ENCODE measurements at regions not wholly inside any gene's neighbourhood (a gene's known extent, or its start where the extent isn't known, plus 50 kb on each side); places are given as distances from the start of the nearest gene placed in this dataset.

GRCh38 chr9:7388755-7389154 is 410.8 kb downstream of the DMAC1 start:
- DNase-seq: no peak

GRCh38 chr9:7387840-7388239 is 411.7 kb downstream of the DMAC1 start:
- DNase-seq: no peak

- no peak for DNase-seq
Observed at GRCh38 chr9:7382304-7382703, 417.3 kb downstream of the DMAC1 start.

GRCh38 chr9:7377489-7377888 is 422.1 kb downstream of the DMAC1 start:
- no peak for DNase-seq

- no peak for DNase-seq
Observed at GRCh38 chr9:7376833-7377232, 422.7 kb downstream of the DMAC1 start.

- DNase-seq: no peak
Observed at GRCh38 chr9:7376213-7376612, 423.4 kb downstream of the DMAC1 start.

- no peak for DNase-seq
Observed at GRCh38 chr9:7375013-7375511, 424.5 kb downstream of the DMAC1 start.

GRCh38 chr9:7370988-7371387 is 428.6 kb downstream of the DMAC1 start:
- DNase-seq: no peak

- no peak for DNase-seq
Observed at GRCh38 chr9:7370381-7370780, 429.2 kb downstream of the DMAC1 start.

- DNase-seq: no peak
Observed at GRCh38 chr9:7369384-7369821, 430.2 kb downstream of the DMAC1 start.

GRCh38 chr9:7368410-7369292 is 430.9 kb downstream of the DMAC1 start:
- no peak for DNase-seq

GRCh38 chr9:7367726-7368125 is 431.9 kb downstream of the DMAC1 start:
- DNase-seq: no peak

- DNase-seq: no peak
Observed at GRCh38 chr9:7366121-7366520, 433.5 kb downstream of the DMAC1 start.

GRCh38 chr9:7363777-7364477 is 435.7 kb downstream of the DMAC1 start:
- DNase-seq: no peak

- no peak for DNase-seq
Observed at GRCh38 chr9:7360513-7360912, 439.1 kb downstream of the DMAC1 start.

- DNase-seq: no peak
Observed at GRCh38 chr9:7358876-7359275, 440.7 kb downstream of the DMAC1 start.

GRCh38 chr9:7354704-7355103 is 444.9 kb downstream of the DMAC1 start:
- no peak for DNase-seq

GRCh38 chr9:7348692-7349091 is 450.9 kb downstream of the DMAC1 start:
- no peak for DNase-seq

- DNase-seq: no peak
Observed at GRCh38 chr9:7347556-7347955, 452.0 kb downstream of the DMAC1 start.

- no peak for DNase-seq
Observed at GRCh38 chr9:7346144-7346543, 453.4 kb downstream of the DMAC1 start.

- no peak for DNase-seq
Observed at GRCh38 chr9:7342736-7343135, 456.8 kb downstream of the DMAC1 start.

GRCh38 chr9:7342229-7342628 is 457.3 kb downstream of the DMAC1 start:
- DNase-seq: no peak

GRCh38 chr9:7341571-7341970 is 458.0 kb downstream of the DMAC1 start:
- no peak for DNase-seq

- no peak for DNase-seq
Observed at GRCh38 chr9:7340451-7340850, 459.1 kb downstream of the DMAC1 start.

Measured in stimulated activated CD8-positive, alpha-beta memory T cell treated with anti-CD3 and anti-CD28 coated beads, Interleukin-4, amount 100 ng/mL, for 48 hours (primary cell).